Activated CD4-positive, alpha-beta T cell treated with anti-CD3 and anti-CD28 coated beads for 36 hours (primary cell): ENCODE measurements at regions not wholly inside any gene's neighbourhood (a gene's known extent, or its start where the extent isn't known, plus 50 kb on each side); places are given as distances from the start of the nearest gene placed in this dataset.

Experiments used
- ATAC-seq: fragments of 200-7000 bp; cut with Tn5 transposase; one replicate; pipeline ENCODE4 v1.10.0; 2021; ENCODE audit warnings: mild to moderate bottlenecking, moderate library complexity
- CTCF ChIA-PET: fragments of 350-600 bp; sonication (Branson Sonifier 250); formaldehyde crosslinking; loops from one replicate; lab custom pipeline; 2021; ENCODE audit warnings: antibody characterized with exemption; lab: Charles Lee
- POLR2A ChIA-PET: fragments of 350-600 bp; sonication (Branson Sonifier 250); formaldehyde crosslinking; loops from one replicate; lab custom pipeline; 2021; ENCODE audit warnings: antibody characterized with exemption, inconsistent platforms; lab: Charles Lee
- DNase-seq: peaks from one replicate; pipeline ENCODE4 v3.0.0-alpha.2; 2020
- H3K27ac Mint-ChIP-seq: one replicate; pipeline ENCODE4 v1.8.0; 2021; ENCODE audit warnings: mixed read lengths
- H3K27me3 Mint-ChIP-seq: one replicate; pipeline ENCODE4 v1.8.0; 2021; ENCODE audit warnings: mixed read lengths
- H3K36me3 Mint-ChIP-seq: one replicate; pipeline ENCODE4 v1.8.0; 2021; ENCODE audit warnings: low read depth, mixed read lengths
- H3K4me1 Mint-ChIP-seq: one replicate; pipeline ENCODE4 v1.8.0; 2021; ENCODE audit warnings: mixed read lengths
- H3K4me3 Mint-ChIP-seq: one replicate; pipeline ENCODE4 v1.8.0; 2021; ENCODE audit warnings: mild to moderate bottlenecking, moderate library complexity, mixed read lengths
- H3K9me3 Mint-ChIP-seq: one replicate; pipeline ENCODE4 v1.8.0; 2021; ENCODE audit warnings: low read depth, mixed read lengths
- intact Hi-C, 2 experiments: fragments of 100-400 bp; cut with DNase I in 1 of 2; cut with micrococcal nuclease in 1 of 2; formaldehyde crosslinking; loops; one replicate each; pipeline versions ENCODE4 v1.14.2 to v1.15.1; 2022 to 2024; cut with DNase I, micrococcal nuclease

- Mint-ChIP-seq H3K4me3 (no peak overlapping the region), H3K27ac (no peak overlapping the region), H3K4me1 (no peaks in the 10 kb centered on the region), H3K9me3 (peaks cover 1% of the 10 kb centered on the region), H3K36me3 (no peaks in the 10 kb centered on the region), H3K27me3 (no peaks in the 10 kb centered on the region)
- intact Hi-C loops, result no loop called here
- ChIA-PET CTCF (interaction anchor here (0.6 kb wide), 1 partner anchor 1582 kb away, joined by 5 read pairs; no protein-coding TSS in a partner anchor), POLR2A (no interaction called here)
- ATAC-seq (no peak), DNase-seq (no peak)
Observed at GRCh38 chr15:97461226-97461625, 499.3 kb upstream of the ARRDC4 start.

GRCh38 chr15:97463696-97464095 is 496.8 kb upstream of the ARRDC4 start:
- Mint-ChIP-seq H3K4me1 (no peaks in the 10 kb centered on the region), H3K27ac (no peak overlapping the region), H3K4me3 (no peak overlapping the region), H3K27me3 (no peaks in the 10 kb centered on the region), H3K9me3 (peaks cover 1% of the 10 kb centered on the region), H3K36me3 (no peaks in the 10 kb centered on the region)
- CTCF ChIA-PET, result interaction anchor here (0.6 kb wide), 1 partner anchor 436 kb away, joined by 5 read pairs; no protein-coding TSS in a partner anchor
- DNase-seq (no peak), ATAC-seq (no peak)
- intact Hi-C loops, result no loop called here
- POLR2A ChIA-PET, result no interaction called here

DNA sequence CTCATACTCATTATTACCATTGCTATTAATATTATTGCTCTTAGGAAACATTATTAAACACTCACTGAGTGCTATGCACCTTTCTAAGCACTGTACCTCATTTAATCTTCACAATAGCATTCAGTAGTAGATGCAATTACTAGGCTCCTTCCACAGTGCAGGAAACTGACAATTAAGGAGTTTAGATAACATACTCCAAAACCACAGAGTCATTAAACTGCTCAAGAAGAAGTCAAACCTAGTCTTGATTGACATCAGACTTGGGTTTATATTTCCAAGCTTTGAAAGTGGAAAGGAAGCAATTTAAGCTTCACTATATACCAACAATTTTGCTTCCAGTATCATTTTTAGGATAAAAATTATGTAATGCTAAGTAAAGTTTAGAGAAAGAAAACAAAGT is 490.1 kb upstream of the ARRDC4 start:
- H3K9me3 Mint-ChIP-seq, result peaks cover 4% of the 10 kb centered on the region
- ChIA-PET CTCF (no interaction called here), POLR2A (no interaction called here)
- no peak overlapping the region for H3K4me3 Mint-ChIP-seq
- no peaks in the 10 kb centered on the region for H3K27me3 Mint-ChIP-seq
- H3K4me1 Mint-ChIP-seq, result no peaks in the 10 kb centered on the region
- DNase-seq (no peak), ATAC-seq (no peak)
- H3K36me3 Mint-ChIP-seq, result no peaks in the 10 kb centered on the region
- intact Hi-C loops, result no loop called here
- H3K27ac Mint-ChIP-seq, result no peak overlapping the region

- no peaks in the 10 kb centered on the region for H3K27me3 Mint-ChIP-seq
- no peak overlapping the region for H3K27ac Mint-ChIP-seq
- ChIA-PET POLR2A (no interaction called here), CTCF (no interaction called here)
- intact Hi-C loops, result no loop called here
- peaks cover 7% of the 10 kb centered on the region for H3K9me3 Mint-ChIP-seq
- DNase-seq (no peak), ATAC-seq (no peak)
- H3K4me3 Mint-ChIP-seq, result no peak overlapping the region
- H3K4me1 Mint-ChIP-seq, result no peaks in the 10 kb centered on the region
- H3K36me3 Mint-ChIP-seq, result no peaks in the 10 kb centered on the region
Observed at GRCh38 chr15:97473627-97474026, 486.9 kb upstream of the ARRDC4 start.

- Mint-ChIP-seq H3K27ac (no peak overlapping the region), H3K27me3 (peaks cover 2% of the 10 kb centered on the region), H3K4me1 (no peaks in the 10 kb centered on the region), H3K36me3 (no peaks in the 10 kb centered on the region), H3K4me3 (no peak overlapping the region), H3K9me3 (peaks cover 5% of the 10 kb centered on the region)
- intact Hi-C loops, result no loop called here
- CTCF ChIA-PET, result no interaction called here
- POLR2A ChIA-PET, result no interaction called here
- ATAC-seq (no peak), DNase-seq (no peak)
Observed at GRCh38 chr15:97479957-97480356, 480.5 kb upstream of the ARRDC4 start.

GRCh38 chr15:97482521-97482920 is 478.0 kb upstream of the ARRDC4 start:
- intact Hi-C loops, result no loop called here
- ChIA-PET POLR2A (no interaction called here), CTCF (no interaction called here)
- Mint-ChIP-seq H3K4me3 (no peak overlapping the region), H3K4me1 (no peaks in the 10 kb centered on the region), H3K36me3 (no peaks in the 10 kb centered on the region), H3K27me3 (peaks cover 2% of the 10 kb centered on the region), H3K9me3 (peaks cover 5% of the 10 kb centered on the region), H3K27ac (no peak overlapping the region)
- ATAC-seq (no peak), DNase-seq (no peak)

GRCh38 chr15:97483232-97483631 is 477.3 kb upstream of the ARRDC4 start:
- intact Hi-C loops, result no loop called here
- Mint-ChIP-seq H3K27ac (no peak overlapping the region), H3K4me3 (no peak overlapping the region), H3K4me1 (no peaks in the 10 kb centered on the region), H3K36me3 (no peaks in the 10 kb centered on the region), H3K9me3 (peaks cover 5% of the 10 kb centered on the region), H3K27me3 (peaks cover 2% of the 10 kb centered on the region)
- ChIA-PET POLR2A (no interaction called here), CTCF (no interaction called here)
- DNase-seq (no peak), ATAC-seq (no peak)

DNA sequence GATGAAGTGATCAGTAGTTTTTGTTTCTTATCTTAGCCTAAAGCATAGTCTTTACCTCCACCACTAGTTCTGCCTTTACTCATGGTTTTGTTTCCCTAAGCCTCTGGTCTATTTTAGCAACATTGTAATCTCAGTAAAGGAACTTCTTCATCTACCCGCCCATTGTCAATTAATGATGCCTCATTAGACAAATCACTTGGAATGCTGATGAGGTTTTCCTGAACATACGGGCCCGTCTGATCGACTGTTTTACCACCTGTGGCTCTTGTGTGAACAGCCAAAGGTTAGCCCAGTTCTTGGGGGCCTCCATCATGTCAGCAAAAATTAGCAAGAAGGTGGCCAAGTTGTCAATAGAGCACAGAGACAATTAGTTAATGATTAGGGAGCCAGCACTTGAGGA is 470.1 kb upstream of the ARRDC4 start:
- ChIA-PET POLR2A (no interaction called here), CTCF (no interaction called here)
- Mint-ChIP-seq H3K36me3 (no peaks in the 10 kb centered on the region), H3K9me3 (no peaks in the 10 kb centered on the region), H3K4me3 (no peak overlapping the region), H3K27me3 (no peaks in the 10 kb centered on the region), H3K27ac (no peak overlapping the region), H3K4me1 (no peaks in the 10 kb centered on the region)
- intact Hi-C loops, result no loop called here
- DNase-seq (no peak), ATAC-seq (no peak)

DNA sequence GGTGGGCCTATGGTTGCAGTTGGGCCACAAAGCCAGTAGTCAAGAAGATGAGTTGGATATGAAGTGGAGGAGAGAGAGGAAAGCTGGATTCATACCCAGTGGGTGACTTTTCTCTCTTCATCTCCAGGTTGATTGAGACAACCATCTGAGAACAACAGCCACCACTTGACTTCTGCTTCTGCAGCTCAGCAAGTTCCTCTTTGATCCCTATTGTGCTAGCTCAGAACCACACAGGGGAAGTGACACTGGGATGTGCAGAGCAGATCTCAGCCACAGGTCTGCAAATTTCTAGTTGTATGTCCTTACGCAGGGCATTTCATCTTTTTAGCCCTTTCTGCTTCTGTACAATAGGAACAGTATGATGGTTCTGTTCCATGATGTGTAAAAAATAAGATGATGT is 459.2 kb upstream of the ARRDC4 start:
- Mint-ChIP-seq H3K36me3 (no peaks in the 10 kb centered on the region), H3K4me3 (no peak overlapping the region), H3K4me1 (no peaks in the 10 kb centered on the region), H3K27ac (no peak overlapping the region), H3K9me3 (peaks cover 8% of the 10 kb centered on the region), H3K27me3 (no peaks in the 10 kb centered on the region)
- ChIA-PET CTCF (no interaction called here), POLR2A (no interaction called here)
- intact Hi-C loops, result no loop called here
- no peak for DNase-seq
- ATAC-seq, result no peak

DNA sequence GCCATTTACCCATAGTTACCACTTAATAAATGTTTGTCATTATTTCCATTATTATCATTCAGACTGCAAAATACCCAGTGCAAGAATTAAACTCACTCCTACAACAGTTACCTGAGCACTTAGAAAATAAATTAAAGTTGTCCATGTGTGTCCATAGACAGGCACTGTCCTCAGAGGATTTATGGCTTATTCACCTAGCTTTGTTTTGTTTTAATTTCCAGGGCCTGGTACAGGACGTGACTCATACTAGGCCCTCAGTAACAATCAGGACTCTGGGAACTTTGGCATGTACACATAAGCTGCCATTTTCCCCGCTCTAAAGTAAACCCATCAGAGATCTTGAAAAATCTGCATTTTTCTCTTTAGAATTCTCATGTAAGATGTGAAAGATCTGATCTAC is 458.5 kb upstream of the ARRDC4 start:
- H3K4me3 Mint-ChIP-seq, result no peak overlapping the region
- H3K4me1 Mint-ChIP-seq, result no peaks in the 10 kb centered on the region
- ChIA-PET POLR2A (no interaction called here), CTCF (interaction anchor here (0.6 kb wide), 1 partner anchor 172 kb away, joined by 3 read pairs; no protein-coding TSS in a partner anchor)
- no peak for DNase-seq
- no peaks in the 10 kb centered on the region for H3K36me3 Mint-ChIP-seq
- H3K27me3 Mint-ChIP-seq, result no peaks in the 10 kb centered on the region
- intact Hi-C loops, result no loop called here
- no peak for ATAC-seq
- peaks cover 8% of the 10 kb centered on the region for H3K9me3 Mint-ChIP-seq
- H3K27ac Mint-ChIP-seq, result no peak overlapping the region

DNA sequence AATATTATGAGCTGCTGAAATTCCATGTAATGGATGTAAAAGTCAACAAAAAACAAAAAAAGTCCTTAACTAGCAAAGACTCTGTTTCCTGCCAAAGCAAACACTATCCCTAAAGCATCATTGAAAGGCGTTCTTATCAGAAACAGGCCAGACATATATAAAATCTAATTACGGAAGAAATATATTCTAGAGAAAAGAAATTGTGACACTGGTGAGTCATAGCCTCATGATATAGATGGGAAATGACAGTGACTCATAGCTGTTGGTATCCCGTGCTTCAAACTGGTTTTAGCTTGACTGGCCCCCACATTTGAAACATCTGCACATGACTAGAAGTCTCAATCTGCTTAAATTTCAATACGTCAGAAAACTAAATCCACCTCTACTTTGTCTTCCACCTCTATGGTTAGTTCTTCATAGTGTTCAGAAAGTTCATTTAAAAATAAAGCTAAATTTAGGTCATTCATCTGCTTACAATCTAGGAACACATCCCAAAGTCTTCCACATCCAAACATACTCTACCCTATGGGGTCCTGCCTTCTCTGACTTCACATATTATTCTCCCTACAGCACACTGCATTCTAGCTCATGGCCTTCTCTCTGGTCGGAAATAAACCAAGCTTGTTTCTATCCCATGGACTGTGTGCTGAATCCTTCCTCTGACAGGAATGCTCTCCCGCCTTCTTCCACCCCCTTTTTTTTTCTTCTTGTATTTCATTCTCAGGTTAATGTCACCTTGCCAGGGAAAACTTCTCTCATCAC is 456.3 kb upstream of the ARRDC4 start:
- DNase-seq (no peak), ATAC-seq (no peak)
- no peaks in the 10 kb centered on the region for H3K36me3 Mint-ChIP-seq
- intact Hi-C loops, result no loop called here
- no peak overlapping the region for H3K4me3 Mint-ChIP-seq
- H3K27me3 Mint-ChIP-seq, result no peaks in the 10 kb centered on the region
- H3K4me1 Mint-ChIP-seq, result no peaks in the 10 kb centered on the region
- POLR2A ChIA-PET, result no interaction called here
- H3K9me3 Mint-ChIP-seq, result peaks cover 10% of the 10 kb centered on the region
- CTCF ChIA-PET, result no interaction called here
- no peak overlapping the region for H3K27ac Mint-ChIP-seq

DNA sequence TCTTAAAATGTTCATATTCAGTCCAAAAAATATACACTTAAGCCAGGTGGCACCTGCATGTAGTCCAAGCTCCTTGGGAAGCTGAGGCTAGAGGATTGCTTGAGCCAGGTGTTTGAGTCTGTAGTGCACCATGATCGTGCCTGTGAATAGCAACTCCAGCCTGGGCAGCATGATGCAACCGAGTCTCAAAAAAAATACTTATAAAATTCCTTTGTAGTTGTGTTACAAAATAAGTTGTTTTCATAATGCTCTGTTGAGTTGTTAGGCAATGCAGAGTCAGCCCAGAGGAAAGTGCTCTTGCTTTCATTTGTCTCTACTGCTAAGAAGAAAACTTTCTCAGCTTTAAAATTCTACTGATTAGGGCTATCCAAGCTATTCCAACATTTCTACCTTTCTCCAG is 442.8 kb upstream of the ARRDC4 start:
- DNase-seq (no peak), ATAC-seq (no peak)
- intact Hi-C loops, result no loop called here
- Mint-ChIP-seq H3K4me1 (no peaks in the 10 kb centered on the region), H3K27ac (no peak overlapping the region), H3K27me3 (no peaks in the 10 kb centered on the region), H3K9me3 (no peaks in the 10 kb centered on the region), H3K36me3 (no peaks in the 10 kb centered on the region), H3K4me3 (no peak overlapping the region)
- CTCF ChIA-PET, result no interaction called here
- POLR2A ChIA-PET, result no interaction called here
